Activated naive CD4-positive, alpha-beta T cell treated with anti-CD3 and anti-CD28 coated beads, Interleukin-2, amount 50 U/mL, for 72 hours (primary cell): ENCODE measurements at regions not wholly inside any gene's neighbourhood (a gene's known extent, or its start where the extent isn't known, plus 50 kb on each side); places are given as distances from the start of the nearest gene placed in this dataset.

Experiments
- ATAC-seq, 2 donors: fragments of 150-1000 bp; cut with Tn5 transposase; 2 replicates each; pipeline ENCODE4 v1.10.0; 2021; ENCODE audit warnings: mild to moderate bottlenecking in 2 of 2, moderate library complexity in 2 of 2
- DNase-seq, 2 donors: peaks; one replicate each; pipeline ENCODE4 v3.0.0; 2021 to 2022; ENCODE audit warnings: low spot score in 2 of 2
- H3K27ac Mint-ChIP-seq, 2 donors: one replicate each; pipeline ENCODE4 v1.8.0; 2022; ENCODE audit warnings: mild to moderate bottlenecking in 2 of 2, mixed read lengths in 2 of 2
- H3K36me3 Mint-ChIP-seq, 2 donors: one replicate each; pipeline ENCODE4 v1.8.0; 2022; ENCODE audit warnings: mixed read lengths in 2 of 2
- H3K9me3 Mint-ChIP-seq, 2 donors: one replicate each; pipeline ENCODE4 v1.8.0; 2022; ENCODE audit warnings: mixed read lengths in 2 of 2

DNA sequence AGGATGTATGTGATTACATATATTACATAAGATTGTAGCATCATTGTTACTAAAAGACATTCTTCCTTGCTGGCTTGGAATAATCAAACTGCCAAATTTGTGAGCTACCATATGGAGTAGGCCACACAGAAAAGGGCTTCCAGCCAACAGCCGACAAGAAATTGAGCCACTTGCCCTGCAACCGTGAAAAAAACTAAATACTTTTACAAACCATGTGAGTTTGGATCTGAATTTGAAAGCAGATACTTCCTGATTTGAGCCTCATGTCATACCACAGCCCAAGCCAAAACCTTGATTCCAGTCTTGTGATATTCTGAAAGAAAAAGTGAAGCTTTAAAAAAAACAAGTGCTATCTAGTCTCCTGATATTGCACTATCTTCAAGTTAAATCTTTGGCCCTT, 55.6 kb upstream of the PRMT6 start:
- ATAC-seq = no peak

DNA sequence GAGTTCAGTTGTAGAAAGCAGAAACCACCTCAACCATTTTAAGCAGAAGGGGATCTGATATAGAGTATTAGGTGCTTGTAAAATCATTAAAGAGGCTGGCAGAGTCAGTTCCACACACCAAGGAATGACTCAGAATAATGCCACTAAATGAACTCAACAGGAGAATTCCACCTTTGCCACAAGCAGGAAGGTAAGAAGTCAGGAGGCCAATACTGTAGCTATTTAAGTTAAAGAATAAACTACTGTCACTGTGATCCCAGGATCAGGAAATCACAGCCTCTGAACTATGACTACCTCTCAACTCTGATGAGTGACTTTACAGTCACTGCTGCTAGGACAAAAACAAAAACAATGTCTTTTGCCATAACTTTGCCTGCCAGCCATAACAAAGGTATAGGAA, 52.5 kb upstream of the PRMT6 start:
- H3K9me3 Mint-ChIP-seq = no peaks in the 10 kb centered on the region
- ATAC-seq (no peak), DNase-seq (no peak)

More for the DNA sequence above, 55.6 kb upstream of the PRMT6 start:
- peaks cover 0 to under 1% of the 10 kb centered on the region in 2 donors for H3K36me3 Mint-ChIP-seq
- DNase-seq = no peak
- H3K9me3 Mint-ChIP-seq = peaks cover 0 to 3% of the 10 kb centered on the region in 2 donors
- no peak overlapping the region for H3K27ac Mint-ChIP-seq

DNA sequence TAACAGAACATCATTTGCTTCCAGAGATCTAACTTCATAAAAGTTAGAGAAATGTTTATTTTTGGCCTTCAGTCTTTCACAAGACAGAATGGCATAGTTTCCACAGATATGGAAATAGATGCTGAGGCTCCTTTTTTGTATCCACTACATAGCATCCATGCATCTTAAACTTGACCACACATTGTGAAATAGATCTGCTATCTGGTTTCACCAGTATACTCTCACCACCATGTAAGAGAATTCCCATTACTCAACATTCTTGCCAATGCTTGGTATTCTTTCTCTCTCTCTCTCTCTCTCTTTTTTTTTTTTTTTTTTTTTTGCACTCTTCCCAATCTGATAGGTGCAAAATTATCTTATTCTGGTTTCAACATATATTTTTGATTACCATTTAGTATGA, 52.1 kb upstream of the PRMT6 start:
- H3K9me3 Mint-ChIP-seq = no peaks in the 10 kb centered on the region
- no peaks in the 10 kb centered on the region for H3K36me3 Mint-ChIP-seq
- H3K27ac Mint-ChIP-seq = no peak overlapping the region
- ATAC-seq = no peak
- DNase-seq = no peak

More for the DNA sequence above, 52.5 kb upstream of the PRMT6 start:
- H3K27ac Mint-ChIP-seq = no peak overlapping the region
- no peaks in the 10 kb centered on the region for H3K36me3 Mint-ChIP-seq
